ENCODE measurements at regions not wholly inside any gene's neighbourhood (a gene's known extent, or its start where the extent isn't known, plus 50 kb on each side); places are given as distances from the start of the nearest gene placed in this dataset.
"Not testable (repeated sequence)": the region's sequence is repeated elsewhere in the genome, so short reads cannot be mapped to it uniquely, and the experiment has no call there.

GRCh38 chr1:79151006-79151796, 144.7 kb upstream of the ADGRL4 start:
- Histone ChIP-seq H3K36me3 (no peaks in the 10 kb centered on the region), H3K27me3 (no peaks in the 10 kb centered on the region), H3K4me3 (no peak overlapping the region), H3K27ac (no peak overlapping the region), H3K9me3 (no peaks in the 10 kb centered on the region), H3K4me1 (no peaks in the 10 kb centered on the region)
- intact Hi-C loops (cut with DNase I; ENCODE audit: low total_unique reads) = no loop called here
- no peak for TF ChIP-seq CTCF (IDR thresholded peaks at IDR 0.05)
- DNase-seq = no peak

GRCh38 chr1:79150576-79150975, 144.0 kb upstream of the ADGRL4 start:
- H3K27me3 ChIP-seq = no peaks in the 10 kb centered on the region
- no peaks in the 10 kb centered on the region for H3K36me3 ChIP-seq
- no peaks in the 10 kb centered on the region for H3K9me3 ChIP-seq
- no peak for DNase-seq
- H3K4me1 ChIP-seq = no peaks in the 10 kb centered on the region
- H3K27ac ChIP-seq = no peak overlapping the region
- intact Hi-C loops (cut with DNase I; ENCODE audit: low total_unique reads) = no loop called here
- TF ChIP-seq CTCF (IDR thresholded peaks at IDR 0.05) = no peak
- no peak overlapping the region for H3K4me3 ChIP-seq

GRCh38 chr1:79138227-79138626, 131.7 kb upstream of the ADGRL4 start:
- H3K4me3 ChIP-seq; H3K27me3 ChIP-seq; H3K36me3 ChIP-seq; H3K27ac ChIP-seq; intact Hi-C loops (cut with DNase I; ENCODE audit: low total_unique reads); H3K4me1 ChIP-seq; H3K9me3 ChIP-seq; DNase-seq: not testable (repeated sequence)

- DNase-seq = no peak
- Histone ChIP-seq H3K9me3 (no peaks in the 10 kb centered on the region), H3K4me3 (no peak overlapping the region), H3K27me3 (no peaks in the 10 kb centered on the region), H3K4me1 (no peaks in the 10 kb centered on the region), H3K36me3 (no peaks in the 10 kb centered on the region), H3K27ac (no peak overlapping the region)
- intact Hi-C loops (cut with DNase I; ENCODE audit: low total_unique reads) = no loop called here
- TF ChIP-seq CTCF (IDR thresholded peaks at IDR 0.05) = no peak
These were observed 127.3 kb upstream of the ADGRL4 start for GRCh38 chr1:79133774-79134364.

GRCh38 chr1:79131626-79132025, 125.1 kb upstream of the ADGRL4 start:
- intact Hi-C loops (cut with DNase I; ENCODE audit: low total_unique reads) = no loop called here
- TF ChIP-seq CTCF (IDR thresholded peaks at IDR 0.05) = no peak
- no peaks in the 10 kb centered on the region for H3K36me3 ChIP-seq
- no peaks in the 10 kb centered on the region for H3K9me3 ChIP-seq
- no peaks in the 10 kb centered on the region for H3K27me3 ChIP-seq
- DNase-seq = no peak
- H3K4me3 ChIP-seq = no peak overlapping the region
- no peaks in the 10 kb centered on the region for H3K4me1 ChIP-seq
- no peak overlapping the region for H3K27ac ChIP-seq

GRCh38 chr1:79129914-79130313, 123.4 kb upstream of the ADGRL4 start:
- H3K27ac ChIP-seq = no peak overlapping the region
- no peak for TF ChIP-seq CTCF (IDR thresholded peaks at IDR 0.05)
- no peaks in the 10 kb centered on the region for H3K4me1 ChIP-seq
- no peak overlapping the region for H3K4me3 ChIP-seq
- no peaks in the 10 kb centered on the region for H3K36me3 ChIP-seq
- intact Hi-C loops (cut with DNase I; ENCODE audit: low total_unique reads) = no loop called here
- no peaks in the 10 kb centered on the region for H3K27me3 ChIP-seq
- H3K9me3 ChIP-seq = no peaks in the 10 kb centered on the region
- no peak for DNase-seq

Measured in tibial artery (tissue), 4 donors.